Hematopoietic multipotent progenitor cell (in vitro differentiated cells): ENCODE measurements at regions not wholly inside any gene's neighbourhood (a gene's known extent, or its start where the extent isn't known, plus 50 kb on each side); places are given as distances from the start of the nearest gene placed in this dataset.
"Not testable (repeated sequence)": the region's sequence is repeated elsewhere in the genome, so short reads cannot be mapped to it uniquely, and the experiment has no call there.

Source experiments
- DNase-seq, 3 donors: peaks; one replicate each; pipeline ENCODE4 v3.0.0-alpha.2; 2011 to 2015; ENCODE audit warnings: low read depth in 2 of 3, low spot score in 2 of 3

- no peak for DNase-seq
Observed at GRCh38 chr6:115643762-115644161, 416.9 kb downstream of the FRK start.

- no peak for DNase-seq
Observed at GRCh38 chr6:115634887-115635286, 425.8 kb downstream of the FRK start.

GRCh38 chr6:115634131-115634530 is 426.6 kb downstream of the FRK start:
- DNase-seq, result no peak

- no peak for DNase-seq
Observed at GRCh38 chr6:115631028-115631427, 429.7 kb downstream of the FRK start.

GRCh38 chr6:115630424-115631024 is 430.2 kb downstream of the FRK start:
- DNase-seq, result no peak

- no peak for DNase-seq
Observed at GRCh38 chr6:115629415-115629814, 431.3 kb downstream of the FRK start.

GRCh38 chr6:115618256-115618655 is 442.4 kb downstream of the FRK start:
- no peak for DNase-seq

- no peak for DNase-seq
Observed at GRCh38 chr6:115617031-115617430, 443.7 kb downstream of the FRK start.

GRCh38 chr6:115613488-115613887 is 447.2 kb downstream of the FRK start:
- DNase-seq, result no peak

- no peak for DNase-seq
Observed at GRCh38 chr6:115612796-115613479, 447.8 kb downstream of the FRK start.

GRCh38 chr6:115612216-115612615 is 448.5 kb downstream of the FRK start:
- no peak for DNase-seq

- DNase-seq, result no peak
Observed at GRCh38 chr6:115610696-115611095, 450.0 kb downstream of the FRK start.

GRCh38 chr6:115609111-115609510 is 451.6 kb downstream of the FRK start:
- DNase-seq, result no peak

- DNase-seq, result no peak
Observed at GRCh38 chr6:115602466-115602865, 458.2 kb downstream of the FRK start.

- no peak for DNase-seq
Observed at GRCh38 chr6:115601509-115601908, 459.2 kb downstream of the FRK start.

- DNase-seq, result no peak
Observed at GRCh38 chr6:115601064-115601463, 459.6 kb downstream of the FRK start.

GRCh38 chr6:115594891-115595290 is 465.8 kb downstream of the FRK start:
- DNase-seq, result no peak

GRCh38 chr6:115592025-115592424 is 468.7 kb downstream of the FRK start:
- no peak for DNase-seq

GRCh38 chr6:115589072-115589471 is 471.6 kb downstream of the FRK start:
- not testable (repeated sequence) for DNase-seq

- no peak for DNase-seq
Observed at GRCh38 chr6:115583290-115583689, 477.4 kb downstream of the FRK start.

- no peak for DNase-seq
Observed at GRCh38 chr6:115582386-115582785, 478.3 kb downstream of the FRK start.

GRCh38 chr6:115579565-115579964 is 481.1 kb downstream of the FRK start:
- DNase-seq, result not testable (repeated sequence)

- no peak for DNase-seq
Observed at GRCh38 chr6:115577270-115577669, 483.4 kb downstream of the FRK start.
